GM23248 (cell line): ENCODE measurements at regions not wholly inside any gene's neighbourhood (a gene's known extent, or its start where the extent isn't known, plus 50 kb on each side); places are given as distances from the start of the nearest gene placed in this dataset.

Source experiments
- DNase-seq: peaks from one replicate; pipeline ENCODE4 v3.0.0-alpha.2; 2015
- H2AFZ ChIP-seq: fragments of 200-600 bp; sonication (generic); 2 replicates; pipeline ENCODE4 v1.6.1; 2016; ENCODE audit warnings: antibody characterized with exemption
- H3F3A ChIP-seq: fragments of 200-600 bp; sonication (generic); 2 replicates; pipeline ENCODE4 v1.6.1; 2016; ENCODE audit warnings: mild to moderate bottlenecking, antibody characterized with exemption, mixed run types; ENCODE audit not compliant: insufficient read depth
- H3K27ac ChIP-seq: fragments of 200-600 bp; sonication (generic); 2 replicates; pipeline ENCODE4 v1.5.1; 2016; ENCODE audit warnings: mild to moderate bottlenecking
- H3K27me3 ChIP-seq: fragments of 200-600 bp; sonication (generic); replicated peaks from 2 replicates; pipeline ENCODE4 v1.6.1; 2016; ENCODE audit warnings: mild to moderate bottlenecking; ENCODE audit not compliant: insufficient read depth
- H3K36me3 ChIP-seq: fragments of 200-600 bp; sonication (generic); 2 replicates; pipeline ENCODE4 v1.6.1; 2016; ENCODE audit warnings: low read depth, mild to moderate bottlenecking
- H3K4me1 ChIP-seq: fragments of 200-600 bp; sonication (generic); 2 replicates; pipeline ENCODE4 v1.6.1; 2016; ENCODE audit warnings: mild to moderate bottlenecking; ENCODE audit not compliant: insufficient read depth
- H3K4me2 ChIP-seq: fragments of 200-600 bp; sonication (generic); one replicate; pipeline ENCODE4 v1.6.1; 2016; ENCODE audit warnings: mild to moderate bottlenecking; ENCODE audit not compliant: unreplicated experiment
- H3K4me3 ChIP-seq: fragments of 200-600 bp; sonication (generic); 2 replicates; pipeline ENCODE4 v1.5.1; 2016; ENCODE audit warnings: mild to moderate bottlenecking
- H3K79me2 ChIP-seq: fragments of 200-600 bp; sonication (generic); 2 replicates; pipeline ENCODE4 v1.6.1; 2016; ENCODE audit warnings: mild to moderate bottlenecking; ENCODE audit not compliant: insufficient read depth
- H3K9ac ChIP-seq: fragments of 200-600 bp; sonication (generic); 2 replicates; pipeline ENCODE4 v1.6.1; 2016; ENCODE audit warnings: mild to moderate bottlenecking
- H3K9me2 ChIP-seq: fragments of 200-600 bp; sonication (generic); 2 replicates; pipeline ENCODE4 v1.6.1; 2016; ENCODE audit warnings: mixed run types, mild to moderate bottlenecking, moderate library complexity; ENCODE audit not compliant: insufficient read depth
- H3K9me3 ChIP-seq: fragments of 200-600 bp; sonication (generic); one replicate; pipeline ENCODE4 v1.6.1; 2017; ENCODE audit warnings: low read depth
- H4K20me1 ChIP-seq: fragments of 200-600 bp; sonication (generic); 2 replicates; pipeline ENCODE4 v1.6.0; 2016; ENCODE audit not compliant: insufficient read depth
- EZH2 ChIP-seq: fragments of 200-600 bp; sonication (generic); IDR thresholded peaks from 2 replicates; pipeline ENCODE4 v1.6.1; 2018; ENCODE audit warnings: antibody characterized with exemption, mild to moderate bottlenecking; ENCODE audit not compliant: insufficient read depth, poor library complexity, severe bottlenecking
- EZH2phosphoT487 ChIP-seq: fragments of 200-600 bp; sonication (generic); IDR thresholded peaks from 2 replicates; pipeline ENCODE4 v1.6.1; 2018; ENCODE audit warnings: antibody characterized with exemption, moderate library complexity, mild to moderate bottlenecking, low read depth; ENCODE audit not compliant: insufficient read depth
- WGBS, 2 experiments: methylation state at CpG; one replicate each; pipeline ENCODE4 v1.1.6; 2015 to 2017; ENCODE audit warnings: low lambda C conversion rate in 2 of 2, low coverage in 1 of 2; ENCODE audit errors: missing lambda C conversion rate in 2 of 2; 5-methylcytosine and 5-hydroxymethylcytosine counted together
- in situ Hi-C: fragments of 300-500 bp; cut with MboI; formaldehyde crosslinking; loops from 2 replicates; pipeline ENCODE4 v1.15.0; 2020

DNA sequence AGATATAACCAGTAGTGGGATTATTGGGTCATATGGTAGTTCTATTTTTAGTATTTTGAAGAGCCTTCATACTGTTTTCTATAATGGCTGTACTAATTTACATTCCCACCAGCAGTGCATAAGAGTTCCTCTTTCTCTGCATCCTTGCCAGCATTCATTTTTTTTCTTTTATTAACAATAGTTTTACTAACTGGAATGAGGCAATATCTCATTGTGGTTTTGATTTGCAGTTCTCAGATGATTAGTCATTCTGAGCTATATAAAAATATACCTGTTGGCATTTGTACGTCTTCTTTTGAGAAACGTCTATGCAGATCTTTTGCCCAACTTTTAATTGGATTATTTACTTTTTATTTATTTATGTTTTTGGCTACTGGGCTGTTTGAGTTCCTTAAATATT is 1579.3 kb upstream of the CDH6 start:
- in situ Hi-C loops = no loop called here
- no peak for TF ChIP-seq EZH2
- no peak for TF ChIP-seq EZH2phosphoT487

DNA sequence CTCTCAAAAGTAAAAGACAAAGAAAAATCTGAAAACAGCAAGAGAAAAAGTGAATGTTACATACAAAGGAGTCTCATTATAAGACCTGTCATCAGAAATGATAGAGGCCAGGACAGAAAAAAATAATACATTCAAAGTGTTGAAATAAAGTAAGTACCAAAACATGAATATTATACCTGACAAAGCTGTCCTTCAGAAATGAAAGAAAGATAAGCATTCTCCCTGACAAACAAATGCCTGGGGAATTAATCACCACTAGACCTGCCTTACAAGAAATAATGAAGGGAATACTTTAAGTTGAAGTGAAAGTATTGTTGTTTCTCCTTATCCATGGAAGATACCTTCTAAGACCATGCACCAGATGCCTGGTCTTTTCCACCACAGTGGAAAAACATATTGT is 1605.2 kb upstream of the CDH6 start:
- Histone ChIP-seq H3K4me1 (no peaks in the 10 kb centered on the region), H3K4me2 (no peak overlapping the region), H3K27ac (no peak overlapping the region), H3K9me2 (no peaks in the 10 kb centered on the region), H3K36me3 (no peaks in the 10 kb centered on the region), H4K20me1 (no peaks in the 10 kb centered on the region), H3K9ac (no peak overlapping the region), H2AFZ (no peak overlapping the region), H3K9me3 (no peaks in the 10 kb centered on the region), H3K79me2 (no peaks in the 10 kb centered on the region), H3K27me3 (no peaks in the 10 kb centered on the region), H3F3A (no peaks in the 10 kb centered on the region), H3K4me3 (no peak overlapping the region)
- in situ Hi-C loops = no loop called here
- TF ChIP-seq EZH2phosphoT487 (no peak), EZH2 (no peak)
- DNase-seq = no peak

More for the DNA sequence above, 1579.3 kb upstream of the CDH6 start:
- H3K4me1 ChIP-seq = no peaks in the 10 kb centered on the region
- no peak for DNase-seq
- peaks cover 3% of the 10 kb centered on the region for H3K9me3 ChIP-seq
- H2AFZ ChIP-seq = no peak overlapping the region
- H3K27ac ChIP-seq = no peak overlapping the region
- no peaks in the 10 kb centered on the region for H3K79me2 ChIP-seq
- no peaks in the 10 kb centered on the region for H4K20me1 ChIP-seq
- 26 to 28% methylated on average over 2 of the region's 2 CpGs for WGBS, 2 experiments
- no peak overlapping the region for H3K4me3 ChIP-seq
- no peak overlapping the region for H3K9ac ChIP-seq
- H3K36me3 ChIP-seq = no peaks in the 10 kb centered on the region
- no peak overlapping the region for H3K4me2 ChIP-seq
- no peaks in the 10 kb centered on the region for H3K9me2 ChIP-seq
- no peaks in the 10 kb centered on the region for H3F3A ChIP-seq
- no peaks in the 10 kb centered on the region for H3K27me3 ChIP-seq

DNA sequence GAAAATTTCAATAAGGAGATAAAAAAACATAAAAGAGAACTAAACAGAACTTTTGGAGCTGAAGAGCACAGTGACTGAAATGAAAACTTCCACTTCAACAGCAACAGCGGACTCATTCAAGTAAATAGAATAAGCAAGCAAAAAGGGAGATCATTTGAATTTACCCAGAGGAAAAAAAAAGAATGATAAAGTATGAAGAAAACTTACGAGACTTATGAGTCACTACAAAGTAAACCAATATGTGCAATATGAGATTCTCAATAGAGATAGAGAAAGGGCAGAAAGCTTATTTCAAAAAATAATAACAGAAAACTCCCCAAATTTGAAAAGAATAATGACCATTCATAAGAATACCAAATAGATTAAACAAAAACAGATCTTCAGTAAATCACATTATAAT is 1605.7 kb upstream of the CDH6 start:
- Histone ChIP-seq H3K79me2 (no peaks in the 10 kb centered on the region), H3K9me2 (no peaks in the 10 kb centered on the region), H3K27me3 (no peaks in the 10 kb centered on the region), H3K4me1 (no peaks in the 10 kb centered on the region), H2AFZ (no peak overlapping the region), H4K20me1 (no peaks in the 10 kb centered on the region), H3K27ac (no peak overlapping the region), H3K4me2 (no peak overlapping the region), H3K9ac (no peak overlapping the region), H3K4me3 (no peak overlapping the region), H3K9me3 (no peaks in the 10 kb centered on the region), H3F3A (no peaks in the 10 kb centered on the region), H3K36me3 (no peaks in the 10 kb centered on the region)
- TF ChIP-seq EZH2phosphoT487 = no peak
- no peak for TF ChIP-seq EZH2
- in situ Hi-C loops = no loop called here
- WGBS, 2 experiments = 21 to 29% methylated on average over 2 of the region's 2 CpGs
- no peak for DNase-seq

DNA sequence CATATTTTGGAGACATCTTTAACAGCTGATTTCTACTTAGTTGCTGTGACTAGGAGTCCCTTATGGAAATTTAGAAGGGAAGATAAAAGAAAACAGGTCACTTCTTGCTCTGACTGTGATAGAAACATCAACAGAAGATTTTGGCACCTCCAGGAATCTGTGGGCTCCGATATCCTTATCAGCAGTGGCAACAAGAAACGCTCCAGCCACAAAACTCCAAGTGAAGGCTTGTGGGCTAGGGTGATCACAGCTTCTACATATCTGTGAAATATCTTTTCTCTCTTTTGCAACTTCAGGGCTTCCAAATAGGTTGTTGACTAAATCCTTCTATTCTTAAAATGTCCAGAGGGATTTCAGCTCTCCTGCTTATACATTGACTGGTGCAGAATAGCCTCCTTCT is 1625.5 kb upstream of the CDH6 start:
- Histone ChIP-seq H3K4me2 (no peak overlapping the region), H3K9me3 (no peaks in the 10 kb centered on the region), H3F3A (no peaks in the 10 kb centered on the region), H2AFZ (no peak overlapping the region), H3K4me1 (no peaks in the 10 kb centered on the region), H3K9me2 (no peaks in the 10 kb centered on the region), H3K36me3 (no peaks in the 10 kb centered on the region), H3K79me2 (no peaks in the 10 kb centered on the region), H3K9ac (no peak overlapping the region), H4K20me1 (no peaks in the 10 kb centered on the region), H3K27me3 (no peaks in the 10 kb centered on the region), H3K27ac (no peak overlapping the region), H3K4me3 (no peak overlapping the region)
- TF ChIP-seq EZH2 = no peak
- TF ChIP-seq EZH2phosphoT487 = no peak
- 8 to 9% methylated on average over 2 of the region's 2 CpGs for WGBS, 2 experiments
- in situ Hi-C loops = no loop called here
- DNase-seq = no peak

DNA sequence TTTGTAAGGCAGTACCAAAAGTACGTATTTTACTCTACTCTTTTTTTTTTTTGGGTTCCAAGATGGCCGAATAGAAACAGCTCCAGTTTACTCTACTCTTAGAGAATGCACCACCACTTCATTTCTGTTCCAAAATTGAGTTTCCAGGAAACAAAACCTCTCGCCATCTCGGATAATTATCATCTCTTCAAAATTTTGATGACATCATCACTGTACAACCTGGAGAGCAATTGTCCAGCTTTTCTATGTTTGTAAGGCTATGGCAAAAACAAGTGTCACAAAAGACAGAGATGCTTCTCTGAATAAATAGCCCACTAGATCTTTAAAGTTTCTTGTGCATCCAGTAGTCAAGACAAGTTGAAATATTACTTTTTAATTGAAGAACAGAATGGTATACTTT is 1631.9 kb upstream of the CDH6 start:
- no peak overlapping the region for H3K9ac ChIP-seq
- H3K4me3 ChIP-seq = no peak overlapping the region
- H3K9me3 ChIP-seq = no peaks in the 10 kb centered on the region
- no peaks in the 10 kb centered on the region for H3K9me2 ChIP-seq
- H3K79me2 ChIP-seq = no peaks in the 10 kb centered on the region
- H3K27ac ChIP-seq = no peak overlapping the region
- TF ChIP-seq EZH2 = no peak
- no peak for TF ChIP-seq EZH2phosphoT487
- no peaks in the 10 kb centered on the region for H3K4me1 ChIP-seq
- H4K20me1 ChIP-seq = no peaks in the 10 kb centered on the region
- no peaks in the 10 kb centered on the region for H3K36me3 ChIP-seq
- H2AFZ ChIP-seq = no peak overlapping the region
- in situ Hi-C loops = no loop called here
- H3F3A ChIP-seq = no peaks in the 10 kb centered on the region
- DNase-seq = no peak
- 1% methylated on average over 4 of the region's 4 CpGs for WGBS, 2 experiments
- H3K27me3 ChIP-seq = no peaks in the 10 kb centered on the region
- no peak overlapping the region for H3K4me2 ChIP-seq
